GM21723 (cell line): ENCODE measurements at regions not wholly inside any gene's neighbourhood (a gene's known extent, or its start where the extent isn't known, plus 50 kb on each side); places are given as distances from the start of the nearest gene placed in this dataset.
A peak's percentile ranks its signal among the peaks of the same experiment; 100 is the strongest.
"Not testable (repeated sequence)": the region's sequence is repeated elsewhere in the genome, so short reads cannot be mapped to it uniquely, and the experiment has no call there.

ENCODE experiments used
- ATAC-seq: cut with Tn5 transposase; IDR thresholded peaks from one replicate; pipeline ENCODE4 v1.9.1; 2021; ENCODE audit warnings: mild to moderate bottlenecking, moderate library complexity; ENCODE audit not compliant: unreplicated experiment

- not testable (repeated sequence) for ATAC-seq
Observed at GRCh38 chr13:21261487-21262216, 85.2 kb downstream of the MRPL57 start.

- not testable (repeated sequence) for ATAC-seq
Observed at GRCh38 chr13:21263909-21264308, 87.5 kb downstream of the MRPL57 start.

- not testable (repeated sequence) for ATAC-seq
Observed at GRCh38 chr13:21268485-21268884, 92.0 kb downstream of the MRPL57 start.

- not testable (repeated sequence) for ATAC-seq
Observed at GRCh38 chr13:21272439-21272838, 96.0 kb downstream of the MRPL57 start.

GRCh38 chr13:21274457-21274856, 98.0 kb downstream of the MRPL57 start:
- not testable (repeated sequence) for ATAC-seq

GRCh38 chr13:21282065-21282464, 105.6 kb downstream of the MRPL57 start:
- ATAC-seq = no peak

GRCh38 chr13:21287331-21287907, 111.0 kb downstream of the MRPL57 start:
- ATAC-seq = no peak

GRCh38 chr13:21289475-21289874, 113.0 kb downstream of the MRPL57 start:
- ATAC-seq = no peak

GRCh38 chr13:21290442-21291002, 114.1 kb downstream of the MRPL57 start:
- ATAC-seq = not testable (repeated sequence)

GRCh38 chr13:21291840-21292239, 115.4 kb downstream of the MRPL57 start:
- no peak for ATAC-seq

GRCh38 chr13:21296991-21297390, 120.5 kb downstream of the MRPL57 start:
- ATAC-seq = peak; percentile 42

- peak; percentile 9 for ATAC-seq
Observed at GRCh38 chr13:21297447-21297846, 121.0 kb downstream of the MRPL57 start.

GRCh38 chr13:21297914-21298831, 121.7 kb downstream of the MRPL57 start:
- peak; percentile 91 for ATAC-seq

GRCh38 chr13:21304256-21304655, 127.8 kb downstream of the MRPL57 start:
- ATAC-seq = no peak

- not testable (repeated sequence) for ATAC-seq
Observed at GRCh38 chr13:21306300-21307073, 130.0 kb downstream of the MRPL57 start.

GRCh38 chr13:21307158-21307557, 130.7 kb downstream of the MRPL57 start:
- ATAC-seq = not testable (repeated sequence)

GRCh38 chr13:21308906-21309305, 132.4 kb downstream of the MRPL57 start:
- ATAC-seq = no peak

- ATAC-seq = no peak
Observed at GRCh38 chr13:21309542-21310172, 133.2 kb downstream of the MRPL57 start.

GRCh38 chr13:21310220-21310619, 133.8 kb downstream of the MRPL57 start:
- no peak for ATAC-seq

GRCh38 chr13:21314976-21315375, 138.5 kb downstream of the MRPL57 start:
- not testable (repeated sequence) for ATAC-seq
